GM12878 (cell line): ENCODE measurements at regions not wholly inside any gene's neighbourhood (a gene's known extent, or its start where the extent isn't known, plus 50 kb on each side); places are given as distances from the start of the nearest gene placed in this dataset.

ENCODE experiments used
- ATAC-seq: fragments of 200-7000 bp; cut with Tn5 transposase; 3 replicates; pipeline ENCODE4 v1.9.1; 2020; ENCODE audit warnings: mild to moderate bottlenecking, moderate library complexity
- BruUV-seq: library from RNA; stranded (reverse); fragments of 400-500 nt; replicated peaks from 2 replicates; lab custom pipeline; 2021; lab: Mats Ljungman, UMichigan
- CTCF ChIA-PET: fragments of 300-600 bp; sonication (Branson Sonifier 250); formaldehyde crosslinking; extraction: SDS; loops from one replicate; lab custom pipeline; 2021; ENCODE audit warnings: inconsistent platforms; lab: Yijun Ruan, JAX
- POLR2A ChIA-PET: fragments of 350-600 bp; formaldehyde crosslinking; extraction: SDS; loops from one replicate; lab custom pipeline; 2021; ENCODE audit warnings: inconsistent platforms; lab: Charles Lee
- RAD21 ChIA-PET: fragments of 300-600 bp; sonication (Branson Sonifier 250); formaldehyde crosslinking; loops from one replicate; lab custom pipeline; 2023; ENCODE audit warnings: antibody characterized with exemption; ENCODE audit not compliant: unreplicated experiment; lab: Charles Lee
- SMC1A ChIA-PET: fragments of 300-600 bp; sonication (Branson Sonifier 250); formaldehyde crosslinking; loops from one replicate; lab custom pipeline; 2023; ENCODE audit not compliant: unreplicated experiment, uncharacterized antibody; lab: Charles Lee
- DNase-seq: peaks from one replicate; pipeline ENCODE4 v3.0.0-alpha.2; 2011; ENCODE audit warnings: low read depth, low spot score
- FAIRE-seq: peaks from 3 replicates; lab custom pipeline; 2011; peaks lifted over from hg19 to GRCh38; lab: Jason Lieb, UNC
- H2AFZ ChIP-seq: 2 replicates; pipeline ENCODE4 v1.6.0; 2011; ENCODE audit warnings: low read depth, low read length, control low read depth; ENCODE audit not compliant: control insufficient read depth
- H3K27ac ChIP-seq: 2 replicates; pipeline ENCODE4 v1.5.1; 2011; ENCODE audit warnings: control low read depth; ENCODE audit not compliant: control insufficient read depth, insufficient read depth
- H3K27me3 ChIP-seq, 2 experiments: replicated peaks in 1 of 2; 2 replicates each; pipeline versions ENCODE4 v1.6.0 to v1.6.1; 2011; ENCODE audit warnings: low read length in 1 of 2; ENCODE audit not compliant: control insufficient read depth in 2 of 2, insufficient read depth in 2 of 2
- H3K36me3 ChIP-seq, 2 experiments: 2 replicates each; pipeline ENCODE4 v1.5.1; 2011; ENCODE audit warnings: low read length in 1 of 2; ENCODE audit not compliant: control insufficient read depth in 2 of 2, insufficient read depth in 2 of 2
- H3K4me1 ChIP-seq: 2 replicates; pipeline ENCODE4 v1.6.1; 2011; ENCODE audit warnings: mild to moderate bottlenecking, low read length, moderate library complexity, mixed read lengths; ENCODE audit not compliant: control insufficient read depth, insufficient read depth
- H3K4me2 ChIP-seq: 2 replicates; pipeline ENCODE4 v1.6.0; 2011; ENCODE audit warnings: control low read depth; ENCODE audit not compliant: control insufficient read depth, insufficient read depth
- H3K4me3 ChIP-seq: fragments of 200-600 bp; sonication (generic); 2 replicates; pipeline ENCODE4 v1.5.1; 2016
- H3K79me2 ChIP-seq: 2 replicates; pipeline ENCODE4 v1.6.0; 2011; ENCODE audit warnings: low read length; ENCODE audit not compliant: control insufficient read depth, insufficient read depth
- H3K9ac ChIP-seq: 2 replicates; pipeline ENCODE4 v1.8.0; 2011; ENCODE audit warnings: low read length, control low read depth, mixed read lengths; ENCODE audit not compliant: control insufficient read depth, insufficient read depth
- H3K9me3 ChIP-seq: replicated peaks from 3 replicates; pipeline ENCODE4 v1.5.1; 2011; ENCODE audit warnings: mild to moderate bottlenecking, low read length; ENCODE audit not compliant: control insufficient read depth, insufficient read depth
- H4K20me1 ChIP-seq: 2 replicates; pipeline ENCODE4 v1.6.0; 2011; ENCODE audit not compliant: control insufficient read depth, insufficient read depth
- BACH1 ChIP-seq: fragments of 450-650 bp; IDR thresholded peaks from 2 replicates; pipeline ENCODE4 v1.6.1; 2017; ENCODE audit warnings: mild to moderate bottlenecking, borderline replicate concordance
- KDM1A ChIP-seq: fragments of 200-600 bp; sonication (generic); IDR thresholded peaks from 2 replicates; pipeline ENCODE4 v1.6.1; 2016; ENCODE audit warnings: borderline replicate concordance
- RCOR1 ChIP-seq: conservative IDR thresholded peaks from 2 replicates; pipeline ENCODE4 v1.6.1; 2012; ENCODE audit warnings: low read depth, low read length, improper control_type of control experiment
- REST ChIP-seq: IDR thresholded peaks from 2 replicates; pipeline ENCODE4 v1.6.1; 2012; ENCODE audit warnings: mild to moderate bottlenecking, low read depth, low read length
- WGBS: methylation state at CpG from one replicate; pipeline ENCODE4 v1.1.6; 2016; ENCODE audit warnings: low lambda C conversion rate; ENCODE audit not compliant: insufficient replicate concordance, insufficient coverage; ENCODE audit errors: missing lambda C conversion rate; 5-methylcytosine and 5-hydroxymethylcytosine counted together
- in situ Hi-C: fragments of 300-500 bp; cut with MboI; formaldehyde crosslinking; loops from 9 replicates; pipeline ENCODE4 v1.14.3; 2018; ENCODE audit warnings: mixed read lengths
- intact Hi-C: fragments of 100-400 bp; cut with micrococcal nuclease; formaldehyde crosslinking; loops from one replicate; pipeline ENCODE4 v1.14.2; 2022; ENCODE audit not compliant: unreplicated experiment

GRCh38 chr12:107511292-107511691 is 174.3 kb upstream of the PWP1 start:
- FAIRE-seq = no peak
- POLR2A ChIA-PET = no interaction called here
- in situ Hi-C loops = no loop called here

More at GRCh38 chr12:107511292-107511691, 174.3 kb upstream of the PWP1 start:
- H3K36me3 ChIP-seq = no peaks in the 10 kb centered on the region
- RAD21 ChIA-PET = no interaction called here
- H3K4me3 ChIP-seq = no peak overlapping the region
- H2AFZ ChIP-seq = no peak overlapping the region
- H3K27ac ChIP-seq = no peak overlapping the region
- no peaks in the 10 kb centered on the region for H4K20me1 ChIP-seq
- no peak for DNase-seq
- SMC1A ChIA-PET = no interaction called here
- intact Hi-C loops = no loop called here
- BruUV-seq = no TSS peak
- no peaks in the 10 kb centered on the region for H3K79me2 ChIP-seq
- WGBS = 63% methylated on average over 3 of the region's 3 CpGs
- H3K4me1 ChIP-seq = no peaks in the 10 kb centered on the region
- TF ChIP-seq RCOR1 = no peak
- TF ChIP-seq REST = no peak
- no peak for TF ChIP-seq BACH1
- TF ChIP-seq KDM1A = no peak
- TF ChIP-seq, all 136 proteins: peak for 0
- H3K9me3 ChIP-seq = no peaks in the 10 kb centered on the region
- H3K4me2 ChIP-seq = no peak overlapping the region
- CTCF ChIA-PET = no interaction called here
- no peak overlapping the region for H3K9ac ChIP-seq
- ATAC-seq = no peak
- peaks cover 0 to 2% of the 10 kb centered on the region in 2 experiments; a peak in 3 of 4 replicates for H3K27me3 ChIP-seq
